Bronchial epithelial cell (primary cell): ENCODE measurements at regions not wholly inside any gene's neighbourhood (a gene's known extent, or its start where the extent isn't known, plus 50 kb on each side); places are given as distances from the start of the nearest gene placed in this dataset.

ENCODE experiments used
- DNase-seq: peaks from one replicate; pipeline ENCODE4 v3.0.0-alpha.2; 2010; ENCODE audit warnings: low read depth
- FAIRE-seq: peaks from 2 replicates; lab custom pipeline; 2011; peaks lifted over from hg19 to GRCh38; lab: Jason Lieb, UNC
- H3K27me3 ChIP-seq: 2 replicates; pipeline ENCODE4 v1.5.1; 2011; ENCODE audit warnings: low read length; ENCODE audit not compliant: control insufficient read depth, insufficient read depth
- H3K36me3 ChIP-seq: 2 replicates; pipeline ENCODE4 v1.5.1; 2011; ENCODE audit warnings: low read length; ENCODE audit not compliant: control insufficient read depth, insufficient read depth
- H3K4me3 ChIP-seq: 2 replicates; pipeline ENCODE4 v1.5.1; 2011; ENCODE audit warnings: mild to moderate bottlenecking, low read depth, low read length, control low read depth
- CTCF ChIP-seq: IDR thresholded peaks from 2 replicates; pipeline ENCODE4 v1.5.1; 2011; ENCODE audit warnings: mild to moderate bottlenecking, moderate library complexity, low read length, control low read depth, inconsistent platforms; ENCODE audit not compliant: insufficient read depth, severe bottlenecking

GRCh38 chr3:40837300-40837699, 312.5 kb downstream of the ZNF621 start:
- Histone ChIP-seq H3K27me3 (no peaks in the 10 kb centered on the region), H3K4me3 (no peak overlapping the region), H3K36me3 (no peaks in the 10 kb centered on the region)
- TF ChIP-seq CTCF: no peak
- no peak for FAIRE-seq
- DNase-seq: no peak

GRCh38 chr3:40841131-40841530, 316.4 kb downstream of the ZNF621 start:
- TF ChIP-seq CTCF: no peak
- DNase-seq (peak; percentile 58), FAIRE-seq (no peak)
- H3K4me3 ChIP-seq: no peak overlapping the region
- H3K27me3 ChIP-seq: no peaks in the 10 kb centered on the region
- H3K36me3 ChIP-seq: no peaks in the 10 kb centered on the region

- Histone ChIP-seq H3K36me3 (no peaks in the 10 kb centered on the region), H3K27me3 (no peaks in the 10 kb centered on the region), H3K4me3 (no peak overlapping the region)
- no peak for DNase-seq
- no peak for FAIRE-seq
- no peak for TF ChIP-seq CTCF
These were observed 316.9 kb downstream of the ZNF621 start for GRCh38 chr3:40841570-40842109.

- no peak for FAIRE-seq
These were observed 318.0 kb downstream of the ZNF621 start for GRCh38 chr3:40842714-40843113.

GRCh38 chr3:40843208-40843624, 318.5 kb downstream of the ZNF621 start:
- TF ChIP-seq CTCF: no peak
- DNase-seq (no peak), FAIRE-seq (no peak)
- no peaks in the 10 kb centered on the region for H3K27me3 ChIP-seq
- H3K36me3 ChIP-seq: no peaks in the 10 kb centered on the region
- no peak overlapping the region for H3K4me3 ChIP-seq

More at GRCh38 chr3:40842714-40843113, 318.0 kb downstream of the ZNF621 start:
- no peak for TF ChIP-seq CTCF
- Histone ChIP-seq H3K36me3 (no peaks in the 10 kb centered on the region), H3K4me3 (no peak overlapping the region), H3K27me3 (no peaks in the 10 kb centered on the region)
- DNase-seq: no peak
